ENCODE measurements at regions not wholly inside any gene's neighbourhood (a gene's known extent, or its start where the extent isn't known, plus 50 kb on each side); places are given as distances from the start of the nearest gene placed in this dataset.

GRCh38 chr15:39135989-39136388 lies 444.9 kb upstream of the THBS1 start (continued):
- TF ChIP-seq ZBTB40 (IDR thresholded peaks at IDR 0.05) (no peak), ZBTB40 (CRISPR knock-in tag; IDR thresholded peaks at IDR 0.05) (no peak), ZFX (CRISPR knock-in tag; IDR thresholded peaks at IDR 0.05; ENCODE audit: low read depth) (no peak), ISL2 (CRISPR knock-in tag; IDR thresholded peaks at IDR 0.05) (no peak), SSRP1 (CRISPR knock-in tag; IDR thresholded peaks at IDR 0.05) (no peak), ZNF562 (CRISPR knock-in tag; IDR thresholded peaks at IDR 0.05; ENCODE audit: borderline replicate concordance) (no peak)
